ENCODE measurements at regions not wholly inside any gene's neighbourhood (a gene's known extent, or its start where the extent isn't known, plus 50 kb on each side); places are given as distances from the start of the nearest gene placed in this dataset.

DNA sequence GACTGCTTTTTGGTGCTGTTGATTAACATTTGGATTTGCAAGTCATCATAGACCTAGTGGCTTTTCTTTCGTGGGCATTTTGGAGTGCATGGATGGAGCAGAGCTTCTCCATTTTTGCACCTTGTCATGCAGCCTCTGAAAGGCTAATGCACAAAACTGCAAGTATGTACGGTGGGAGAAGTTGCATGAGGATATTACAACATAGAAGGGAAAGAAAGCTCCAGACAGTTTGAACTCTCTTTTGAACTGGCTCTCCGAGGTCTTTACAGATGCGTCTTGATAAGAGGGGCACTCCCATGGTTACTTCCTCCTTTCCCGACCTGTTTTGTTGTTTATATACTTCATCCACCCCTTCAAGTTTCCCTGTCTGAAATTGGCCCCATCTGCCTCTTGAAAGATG is 147.1 kb upstream of the GBE1 start:
- Histone ChIP-seq H3K27me3 (ENCODE audit: control insufficient read depth in 5 of 5, insufficient read depth in 4 of 5, low read length in 5 of 5) (no peaks in the 10 kb centered on the region), H3K9ac (ENCODE audit: low read length in 5 of 5) (no peak overlapping the region), H3K4me3 (ENCODE audit: low read depth in 1 of 5, low read length in 5 of 5) (no peak overlapping the region)

DNA sequence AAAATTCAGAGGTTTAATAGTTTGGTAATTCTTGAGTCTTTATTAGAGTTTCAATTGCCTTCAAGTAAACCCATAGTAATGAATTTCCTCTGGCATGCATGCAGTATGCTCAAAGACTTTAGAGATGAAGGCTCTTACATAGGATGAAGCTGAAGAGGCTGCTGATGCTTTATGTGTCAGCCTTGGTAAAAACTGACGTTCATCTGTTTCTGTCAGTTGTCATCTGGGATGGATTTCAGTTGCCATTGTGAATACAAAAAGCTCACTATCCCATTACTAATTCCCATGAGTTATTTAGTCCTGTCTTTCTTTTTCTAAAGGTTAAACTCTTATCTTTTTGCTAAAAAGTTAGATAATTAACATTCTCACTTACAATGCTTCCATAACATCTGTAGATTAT is 136.9 kb upstream of the GBE1 start:
- H3K9me3 ChIP-seq (ENCODE audit: control insufficient read depth in 5 of 5, low read length in 5 of 5), result no peaks in the 10 kb centered on the region
- H3K4me1 ChIP-seq (ENCODE audit: control insufficient read depth in 5 of 5, insufficient read depth in 5 of 5, low read length in 5 of 5), result no peaks in the 10 kb centered on the region
- no peaks in the 10 kb centered on the region for H3K36me3 ChIP-seq (ENCODE audit: control insufficient read depth in 5 of 5, insufficient read depth in 5 of 5, low read length in 5 of 5)
- no peak overlapping the region for H3K9ac ChIP-seq (ENCODE audit: low read length in 5 of 5)
- H3K27me3 ChIP-seq (ENCODE audit: control insufficient read depth in 5 of 5, insufficient read depth in 4 of 5, low read length in 5 of 5), result no peaks in the 10 kb centered on the region
- H3K27ac ChIP-seq (ENCODE audit: low read depth, low read length), result no peak overlapping the region
- no peak overlapping the region for H3K4me3 ChIP-seq (ENCODE audit: low read depth in 1 of 5, low read length in 5 of 5)

More for the DNA sequence above, 147.1 kb upstream of the GBE1 start:
- H3K4me1 ChIP-seq (ENCODE audit: control insufficient read depth in 5 of 5, insufficient read depth in 5 of 5, low read length in 5 of 5), result peaks cover 0 to 10% (median 7%) of the 10 kb centered on the region in 5 donors
- H3K36me3 ChIP-seq (ENCODE audit: control insufficient read depth in 5 of 5, insufficient read depth in 5 of 5, low read length in 5 of 5), result no peaks in the 10 kb centered on the region
- H3K9me3 ChIP-seq (ENCODE audit: control insufficient read depth in 5 of 5, low read length in 5 of 5), result no peaks in the 10 kb centered on the region
- no peak overlapping the region for H3K27ac ChIP-seq (ENCODE audit: low read depth, low read length)

DNA sequence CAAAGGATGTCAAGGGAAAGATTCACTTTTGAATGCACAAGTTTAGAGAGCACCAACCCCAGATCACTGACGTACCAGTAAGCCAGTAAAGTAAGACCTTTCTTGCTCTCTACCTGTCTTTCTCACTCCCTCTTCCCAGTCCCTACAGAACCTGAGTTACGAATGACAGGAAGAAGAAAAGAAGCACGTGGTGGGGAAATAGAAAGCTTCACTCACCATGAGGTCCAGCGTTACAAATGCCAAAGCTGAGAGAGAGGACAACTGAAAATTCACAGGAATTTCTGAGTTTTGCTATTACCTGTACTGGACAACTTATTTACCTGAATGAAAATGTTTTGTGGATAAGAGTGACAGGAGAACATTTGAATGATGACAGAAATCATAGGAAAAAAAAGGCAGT is 133.2 kb upstream of the GBE1 start:
- Histone ChIP-seq H3K9ac (ENCODE audit: low read length in 5 of 5) (no peak overlapping the region), H3K9me3 (ENCODE audit: control insufficient read depth in 5 of 5, low read length in 5 of 5) (no peaks in the 10 kb centered on the region), H3K27me3 (ENCODE audit: control insufficient read depth in 5 of 5, insufficient read depth in 4 of 5, low read length in 5 of 5) (no peaks in the 10 kb centered on the region), H3K36me3 (ENCODE audit: control insufficient read depth in 5 of 5, insufficient read depth in 5 of 5, low read length in 5 of 5) (no peaks in the 10 kb centered on the region), H3K4me1 (ENCODE audit: control insufficient read depth in 5 of 5, insufficient read depth in 5 of 5, low read length in 5 of 5) (no peaks in the 10 kb centered on the region), H3K27ac (ENCODE audit: low read depth, low read length) (no peak overlapping the region), H3K4me3 (ENCODE audit: low read depth in 1 of 5, low read length in 5 of 5) (no peak overlapping the region)

DNA sequence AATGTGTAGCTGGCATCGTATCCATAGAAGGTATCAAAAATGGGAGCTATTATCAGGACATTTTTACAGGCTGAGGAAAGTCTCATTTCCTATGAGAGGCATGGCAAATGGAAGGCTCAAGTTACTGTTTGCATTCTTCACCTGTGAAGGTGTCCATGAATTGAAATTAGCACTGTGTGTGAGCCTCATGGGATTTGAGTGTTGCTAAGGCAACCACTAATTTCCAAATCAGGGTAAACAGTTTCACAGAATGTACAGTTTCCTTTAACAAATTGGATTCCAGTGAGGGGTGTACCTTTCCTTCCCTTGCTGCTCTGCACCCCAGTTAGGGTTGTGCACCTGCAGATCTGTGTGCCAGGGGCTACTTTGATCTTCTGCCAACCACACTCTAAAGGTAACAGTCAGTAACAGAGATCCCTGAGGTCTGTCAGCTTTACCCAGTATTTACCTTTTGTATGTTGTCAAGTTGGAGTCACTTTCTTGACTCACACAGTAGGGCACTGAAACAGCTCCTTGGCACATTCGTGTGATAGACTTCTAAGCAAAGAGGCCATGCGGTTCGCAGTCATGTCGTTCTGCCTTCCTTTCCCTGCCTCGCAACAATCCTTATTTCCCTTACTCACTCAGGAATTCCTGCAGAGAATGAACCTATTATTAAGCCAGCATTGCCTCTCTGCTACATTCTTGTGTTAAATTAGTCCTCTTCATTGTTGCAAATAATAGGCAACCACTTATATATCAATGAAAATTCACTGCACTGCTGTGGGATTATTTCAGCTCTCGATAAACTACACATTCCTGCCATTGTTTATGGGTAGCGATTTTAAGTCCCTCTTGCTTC is 129.8 kb upstream of the GBE1 start:
- H3K4me3 ChIP-seq (ENCODE audit: low read depth in 1 of 5, low read length in 5 of 5), result no peak overlapping the region
- H3K36me3 ChIP-seq (ENCODE audit: control insufficient read depth in 5 of 5, insufficient read depth in 5 of 5, low read length in 5 of 5), result no peaks in the 10 kb centered on the region
- H3K4me1 ChIP-seq (ENCODE audit: control insufficient read depth in 5 of 5, insufficient read depth in 5 of 5, low read length in 5 of 5), result no peaks in the 10 kb centered on the region
- no peaks in the 10 kb centered on the region for H3K9me3 ChIP-seq (ENCODE audit: control insufficient read depth in 5 of 5, low read length in 5 of 5)
- no peak overlapping the region for H3K9ac ChIP-seq (ENCODE audit: low read length in 5 of 5)
- H3K27me3 ChIP-seq (ENCODE audit: control insufficient read depth in 5 of 5, insufficient read depth in 4 of 5, low read length in 5 of 5), result no peaks in the 10 kb centered on the region
- H3K27ac ChIP-seq (ENCODE audit: low read depth, low read length), result no peak overlapping the region

DNA sequence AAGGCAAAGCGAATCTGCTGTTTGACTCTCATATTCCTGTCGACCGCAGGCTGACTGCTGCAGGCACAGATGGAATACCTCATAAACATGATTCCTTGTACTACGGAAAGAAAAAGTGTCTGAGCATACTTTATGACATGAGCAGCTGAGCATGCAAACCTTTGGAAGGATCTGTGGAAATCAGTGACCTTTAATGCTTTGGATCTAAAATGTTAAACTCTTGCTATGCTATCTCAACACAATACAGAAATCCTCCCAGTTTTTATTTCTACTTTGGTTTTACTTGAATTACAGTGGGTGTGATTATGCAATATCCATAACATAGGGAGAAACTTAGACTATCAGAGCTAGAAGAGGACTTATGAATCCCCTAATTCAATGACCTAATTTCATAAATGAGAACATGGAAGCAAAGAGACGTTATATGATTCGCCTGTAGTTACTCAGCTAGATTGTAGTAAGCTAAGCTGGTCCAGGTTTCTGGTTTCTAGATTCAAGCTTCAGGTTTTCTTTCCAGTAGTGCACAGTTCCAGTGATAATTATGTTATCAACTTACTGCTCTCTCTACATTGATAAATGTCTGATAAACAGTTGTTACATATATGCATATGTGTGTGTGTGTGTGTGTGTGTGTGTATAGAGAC is 127.6 kb upstream of the GBE1 start:
- Histone ChIP-seq H3K27ac (ENCODE audit: low read depth, low read length) (no peak overlapping the region), H3K9me3 (ENCODE audit: control insufficient read depth in 5 of 5, low read length in 5 of 5) (no peaks in the 10 kb centered on the region), H3K4me1 (ENCODE audit: control insufficient read depth in 5 of 5, insufficient read depth in 5 of 5, low read length in 5 of 5) (no peaks in the 10 kb centered on the region), H3K4me3 (ENCODE audit: low read depth in 1 of 5, low read length in 5 of 5) (no peak overlapping the region), H3K27me3 (ENCODE audit: control insufficient read depth in 5 of 5, insufficient read depth in 4 of 5, low read length in 5 of 5) (no peaks in the 10 kb centered on the region), H3K36me3 (ENCODE audit: control insufficient read depth in 5 of 5, insufficient read depth in 5 of 5, low read length in 5 of 5) (no peaks in the 10 kb centered on the region), H3K9ac (ENCODE audit: low read length in 5 of 5) (no peak overlapping the region)

DNA sequence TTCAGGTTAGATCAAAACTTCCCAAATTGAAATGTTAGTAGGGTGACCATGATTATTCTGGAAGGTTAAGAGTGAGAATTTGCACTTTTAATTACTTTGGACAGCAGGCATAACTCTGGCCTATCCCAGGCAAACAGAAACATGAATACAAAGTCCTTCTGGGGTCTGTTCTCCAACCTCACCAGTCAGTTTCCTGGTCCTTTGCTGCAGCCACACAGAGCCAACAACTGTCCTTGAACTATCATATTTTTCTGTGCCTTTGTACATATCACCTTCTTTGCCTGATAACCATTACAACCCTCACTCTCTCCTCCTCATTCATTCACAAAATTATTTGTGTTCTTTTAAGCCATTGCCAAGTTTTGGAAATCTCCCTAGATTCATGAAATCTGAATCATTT is 126.0 kb upstream of the GBE1 start:
- Histone ChIP-seq H3K27me3 (ENCODE audit: control insufficient read depth in 5 of 5, insufficient read depth in 4 of 5, low read length in 5 of 5) (no peaks in the 10 kb centered on the region), H3K4me3 (ENCODE audit: low read depth in 1 of 5, low read length in 5 of 5) (no peak overlapping the region), H3K36me3 (ENCODE audit: control insufficient read depth in 5 of 5, insufficient read depth in 5 of 5, low read length in 5 of 5) (no peaks in the 10 kb centered on the region)

DNA sequence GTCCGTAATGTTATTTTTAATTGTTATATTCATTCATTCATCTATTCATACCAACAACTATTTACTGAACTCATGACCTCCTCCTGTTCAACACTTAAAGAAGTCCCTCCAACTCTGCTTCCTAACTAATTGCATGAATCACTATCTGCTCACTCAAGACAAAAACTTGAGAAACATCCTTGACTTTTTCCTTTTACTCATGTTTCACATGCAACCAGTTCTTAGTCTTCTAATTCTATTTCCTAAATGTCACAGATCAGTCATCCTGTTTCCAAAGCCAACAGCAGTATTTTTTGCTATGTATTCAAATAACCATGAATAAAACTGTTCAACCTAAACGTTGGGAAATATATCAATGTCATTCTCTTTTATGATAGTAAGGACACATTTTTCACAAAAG is 124.6 kb upstream of the GBE1 start:
- Histone ChIP-seq H3K9ac (ENCODE audit: low read length in 5 of 5) (no peak overlapping the region), H3K9me3 (ENCODE audit: control insufficient read depth in 5 of 5, low read length in 5 of 5) (no peaks in the 10 kb centered on the region), H3K4me3 (ENCODE audit: low read depth in 1 of 5, low read length in 5 of 5) (no peak overlapping the region), H3K36me3 (ENCODE audit: control insufficient read depth in 5 of 5, insufficient read depth in 5 of 5, low read length in 5 of 5) (no peaks in the 10 kb centered on the region), H3K27ac (ENCODE audit: low read depth, low read length) (no peak overlapping the region), H3K27me3 (ENCODE audit: control insufficient read depth in 5 of 5, insufficient read depth in 4 of 5, low read length in 5 of 5) (no peaks in the 10 kb centered on the region), H3K4me1 (ENCODE audit: control insufficient read depth in 5 of 5, insufficient read depth in 5 of 5, low read length in 5 of 5) (no peaks in the 10 kb centered on the region)

More for the DNA sequence above, 126.0 kb upstream of the GBE1 start:
- H3K27ac ChIP-seq (ENCODE audit: low read depth, low read length), result no peak overlapping the region
- no peaks in the 10 kb centered on the region for H3K4me1 ChIP-seq (ENCODE audit: control insufficient read depth in 5 of 5, insufficient read depth in 5 of 5, low read length in 5 of 5)
- no peaks in the 10 kb centered on the region for H3K9me3 ChIP-seq (ENCODE audit: control insufficient read depth in 5 of 5, low read length in 5 of 5)
- no peak overlapping the region for H3K9ac ChIP-seq (ENCODE audit: low read length in 5 of 5)

DNA sequence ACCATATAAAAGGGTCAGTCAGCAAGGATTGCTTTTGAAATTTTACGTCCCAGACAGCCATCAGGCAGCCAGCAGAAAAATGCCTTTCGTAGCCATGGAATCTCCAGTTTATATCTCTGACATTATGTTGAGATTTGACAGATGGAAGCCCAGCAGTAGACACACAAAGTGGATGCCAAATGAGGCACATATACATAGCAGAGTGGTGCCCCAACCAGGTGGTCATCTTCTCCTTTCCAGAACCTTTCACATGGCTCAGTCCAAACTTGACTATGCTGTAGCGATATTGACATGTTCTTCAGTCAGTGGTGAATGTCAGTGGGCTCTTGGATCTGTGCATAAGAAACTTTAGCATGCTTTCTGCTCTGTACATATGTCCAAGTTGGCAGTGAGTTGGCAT is 123.3 kb upstream of the GBE1 start:
- Histone ChIP-seq H3K27ac (ENCODE audit: low read depth, low read length) (no peak overlapping the region), H3K36me3 (ENCODE audit: control insufficient read depth in 5 of 5, insufficient read depth in 5 of 5, low read length in 5 of 5) (no peaks in the 10 kb centered on the region), H3K4me3 (ENCODE audit: low read depth in 1 of 5, low read length in 5 of 5) (no peak overlapping the region), H3K4me1 (ENCODE audit: control insufficient read depth in 5 of 5, insufficient read depth in 5 of 5, low read length in 5 of 5) (no peaks in the 10 kb centered on the region), H3K9me3 (ENCODE audit: control insufficient read depth in 5 of 5, low read length in 5 of 5) (no peaks in the 10 kb centered on the region), H3K9ac (ENCODE audit: low read length in 5 of 5) (no peak overlapping the region), H3K27me3 (ENCODE audit: control insufficient read depth in 5 of 5, insufficient read depth in 4 of 5, low read length in 5 of 5) (no peaks in the 10 kb centered on the region)

DNA sequence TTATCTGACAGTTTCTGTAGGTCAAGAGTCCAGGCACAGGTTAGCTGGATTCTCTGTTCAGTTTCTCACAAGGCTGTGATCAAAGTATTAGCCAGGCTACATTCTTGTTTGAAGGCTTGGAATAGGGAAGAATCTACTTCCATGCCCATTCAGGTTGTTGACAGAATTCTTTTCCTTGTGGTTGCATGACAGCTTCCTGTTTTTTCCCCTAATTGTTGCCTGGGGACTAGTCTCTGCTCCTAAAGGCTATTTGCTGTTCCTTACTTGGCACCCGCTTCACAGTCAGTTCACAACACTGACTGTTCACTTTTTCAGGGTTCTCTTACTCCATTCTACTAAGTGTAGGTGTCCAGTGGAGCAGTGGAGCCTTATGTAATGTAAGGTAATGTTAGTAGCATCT is 115.4 kb upstream of the GBE1 start:
- Histone ChIP-seq H3K9ac (ENCODE audit: low read length in 5 of 5) (no peak overlapping the region), H3K4me1 (ENCODE audit: control insufficient read depth in 5 of 5, insufficient read depth in 5 of 5, low read length in 5 of 5) (peaks cover 0 to 15% (median 12%) of the 10 kb centered on the region in 5 donors), H3K36me3 (ENCODE audit: control insufficient read depth in 5 of 5, insufficient read depth in 5 of 5, low read length in 5 of 5) (no peaks in the 10 kb centered on the region), H3K27ac (ENCODE audit: low read depth, low read length) (no peak overlapping the region), H3K9me3 (ENCODE audit: control insufficient read depth in 5 of 5, low read length in 5 of 5) (no peaks in the 10 kb centered on the region), H3K4me3 (ENCODE audit: low read depth in 1 of 5, low read length in 5 of 5) (no peak overlapping the region), H3K27me3 (ENCODE audit: control insufficient read depth in 5 of 5, insufficient read depth in 4 of 5, low read length in 5 of 5) (no peaks in the 10 kb centered on the region)

DNA sequence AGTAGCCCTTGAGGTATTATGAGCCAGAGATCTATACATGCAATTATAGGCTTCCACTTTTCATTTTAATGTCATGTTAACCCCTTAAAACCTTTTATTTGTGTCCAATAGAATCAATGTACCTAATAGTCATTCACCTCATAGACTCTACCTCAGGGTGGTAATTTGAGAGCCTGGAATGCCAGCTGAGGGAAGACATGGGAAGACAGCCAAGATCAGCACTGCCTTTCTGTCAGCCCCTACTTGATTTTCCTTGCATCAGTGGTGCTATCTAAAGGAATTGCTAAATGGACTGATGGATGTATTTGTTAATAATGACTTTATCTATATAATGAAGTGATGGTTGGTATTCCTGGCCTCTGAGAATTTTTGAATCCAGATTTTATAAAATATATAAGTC is 113.3 kb upstream of the GBE1 start:
- Histone ChIP-seq H3K4me3 (ENCODE audit: low read depth in 1 of 5, low read length in 5 of 5) (no peak overlapping the region), H3K9me3 (ENCODE audit: control insufficient read depth in 5 of 5, low read length in 5 of 5) (no peaks in the 10 kb centered on the region), H3K27ac (ENCODE audit: low read depth, low read length) (no peak overlapping the region), H3K4me1 (ENCODE audit: control insufficient read depth in 5 of 5, insufficient read depth in 5 of 5, low read length in 5 of 5) (peaks cover 0 to 15% (median 12%) of the 10 kb centered on the region in 5 donors), H3K27me3 (ENCODE audit: control insufficient read depth in 5 of 5, insufficient read depth in 4 of 5, low read length in 5 of 5) (no peaks in the 10 kb centered on the region), H3K36me3 (ENCODE audit: control insufficient read depth in 5 of 5, insufficient read depth in 5 of 5, low read length in 5 of 5) (no peaks in the 10 kb centered on the region), H3K9ac (ENCODE audit: low read length in 5 of 5) (no peak overlapping the region)

All from subcutaneous abdominal adipose tissue (tissue), 5 donors.